UCSD-AML1 (cell line): ENCODE measurements at regions not wholly inside any gene's neighbourhood (a gene's known extent, or its start where the extent isn't known, plus 50 kb on each side); places are given as distances from the start of the nearest gene placed in this dataset.

Source experiments
- DNase-seq: peaks from one replicate; lab custom pipeline; 2025; ENCODE audit not compliant: unreplicated experiment; lab: John Stamatoyannopoulos, UW

DNA sequence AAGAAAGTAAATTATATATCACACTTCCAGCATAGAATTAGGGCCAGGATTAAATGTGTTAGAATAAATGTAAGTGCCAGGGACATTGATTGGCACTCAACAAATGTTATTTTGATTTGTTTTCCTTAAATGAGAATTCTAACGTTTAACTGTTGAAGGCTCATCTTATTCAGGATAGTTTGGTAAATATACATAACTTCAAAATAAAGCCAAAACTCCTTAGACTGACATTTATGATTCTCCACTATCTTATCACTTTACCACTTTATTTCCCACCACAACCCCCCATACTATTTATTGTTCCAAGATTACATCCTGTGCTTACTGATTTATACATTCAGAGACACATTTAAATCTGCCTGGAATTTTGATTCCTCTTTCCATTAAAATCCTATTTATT, 769.5 kb upstream of the CDH2 start:
- DNase-seq, result no peak

DNA sequence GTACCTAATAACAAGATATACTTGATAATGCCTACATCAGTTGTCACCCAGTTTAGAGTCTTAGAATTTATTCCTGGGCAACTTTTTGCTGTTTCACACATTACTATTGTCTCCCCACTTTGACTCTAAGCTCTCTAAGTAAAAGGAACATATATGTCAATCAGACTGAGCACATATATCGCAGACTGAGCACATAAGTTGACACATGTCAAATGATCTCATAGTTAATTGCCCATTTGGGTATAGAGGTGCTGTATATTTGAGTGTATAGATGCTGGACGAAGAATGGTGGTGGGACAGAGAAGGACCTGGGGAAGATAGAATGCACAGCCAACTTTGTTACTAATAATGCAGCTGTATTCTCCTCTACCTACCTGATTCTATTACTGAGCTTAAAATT, 746.0 kb upstream of the CDH2 start:
- no peak for DNase-seq

DNA sequence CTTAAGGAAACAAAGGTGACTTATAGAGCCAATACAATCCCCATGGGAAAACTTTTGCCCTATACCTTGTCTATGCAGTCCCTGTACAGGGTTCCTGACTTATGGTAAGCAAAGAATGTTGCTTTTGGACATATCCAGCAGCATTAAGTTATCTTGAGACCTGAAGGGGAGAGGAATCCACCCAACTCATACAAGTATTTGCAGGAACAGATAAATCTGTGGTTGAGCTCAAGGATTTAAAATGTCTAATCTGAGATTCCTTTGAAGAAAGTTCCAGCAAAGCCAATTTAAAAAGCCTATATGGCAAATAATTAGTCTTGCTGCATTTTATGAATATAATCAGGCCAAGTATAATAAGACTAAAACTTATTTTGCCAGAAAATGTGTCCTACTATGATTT, 739.5 kb upstream of the CDH2 start:
- no peak for DNase-seq

DNA sequence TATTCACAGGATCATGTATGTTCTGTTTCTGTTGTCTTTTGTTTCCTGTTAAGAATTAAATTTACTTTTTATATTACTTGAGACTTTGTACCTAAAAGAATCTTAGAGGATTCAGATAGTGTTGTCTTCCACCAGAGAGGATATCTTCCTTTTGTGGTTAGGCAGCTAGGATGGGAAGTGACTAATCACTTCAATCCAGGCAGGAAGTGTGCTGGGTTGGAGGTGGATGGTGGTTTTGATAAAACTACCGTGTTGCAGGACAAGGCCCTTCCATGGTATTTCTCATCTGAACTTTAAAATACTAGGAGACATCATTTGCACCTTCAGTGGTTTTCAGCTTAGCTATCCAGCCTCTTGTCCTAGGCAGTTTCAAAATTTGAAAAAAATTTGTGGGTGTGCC, 728.6 kb upstream of the CDH2 start:
- DNase-seq, result no peak

DNA sequence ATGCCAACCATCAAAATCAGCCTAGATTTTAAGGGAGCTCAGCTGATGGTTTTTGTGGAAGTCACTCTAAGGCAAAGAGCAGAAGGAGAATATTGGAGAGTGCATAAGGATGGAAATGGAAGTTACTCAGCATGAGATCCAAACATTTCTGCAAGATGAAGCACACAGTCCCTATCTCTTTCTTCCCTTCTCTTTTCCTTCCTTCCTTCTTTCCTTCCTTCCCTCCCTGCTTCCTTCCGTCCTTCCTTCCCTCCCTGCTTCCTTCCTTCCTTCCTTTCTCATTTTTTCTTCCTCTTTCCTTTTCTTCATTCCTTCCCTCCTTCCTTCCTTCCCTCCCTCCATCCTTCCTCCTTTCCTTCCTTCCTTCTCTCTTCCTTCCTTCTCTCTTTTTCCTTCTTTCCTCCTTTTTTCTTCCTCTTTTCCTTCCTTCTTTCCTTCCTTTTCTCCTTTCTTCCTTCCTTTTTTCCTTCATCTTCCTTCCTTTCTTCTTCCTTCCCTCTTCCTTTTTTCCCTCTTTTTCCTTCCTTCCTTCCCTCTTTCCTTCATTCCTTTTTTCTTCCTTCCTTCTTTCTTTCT, 727.9 kb upstream of the CDH2 start:
- DNase-seq, result no peak

DNA sequence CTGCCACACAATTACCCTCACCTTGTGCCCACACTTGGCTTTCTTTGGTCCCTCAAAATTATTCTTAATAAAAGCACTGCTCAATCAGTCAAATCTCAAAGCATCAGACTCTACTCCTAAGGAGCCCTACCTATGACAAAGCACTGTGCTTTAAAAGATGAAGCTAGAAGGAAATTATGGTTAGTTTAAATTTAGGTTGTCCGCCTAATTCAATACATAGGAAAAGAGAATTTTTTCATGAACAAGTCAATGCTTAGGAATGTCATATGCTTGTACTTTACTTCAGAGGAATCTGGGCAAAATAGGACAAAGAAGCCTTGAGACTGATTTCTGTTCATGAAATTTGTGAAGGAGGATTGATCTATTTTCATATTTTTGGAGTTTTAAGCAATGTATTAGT, 726.4 kb upstream of the CDH2 start:
- DNase-seq, result no peak

DNA sequence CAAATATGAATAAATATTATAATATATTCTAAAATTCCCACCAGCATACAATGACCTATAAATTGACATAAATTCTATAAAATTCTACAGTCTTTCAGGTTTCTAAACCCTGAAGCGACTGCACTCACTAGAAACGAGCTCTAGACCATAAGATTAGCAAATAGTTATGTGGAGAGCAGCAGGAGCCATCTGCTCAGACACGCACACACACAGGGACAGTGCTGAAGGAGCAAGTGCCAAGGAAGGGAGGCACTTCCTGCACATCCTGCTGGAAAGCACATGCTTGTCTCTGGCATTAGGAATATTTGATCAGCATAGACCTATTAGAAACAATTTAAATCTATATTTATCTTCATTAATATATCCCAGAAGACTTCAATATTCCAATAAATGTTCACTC, 713.9 kb upstream of the CDH2 start:
- no peak for DNase-seq

DNA sequence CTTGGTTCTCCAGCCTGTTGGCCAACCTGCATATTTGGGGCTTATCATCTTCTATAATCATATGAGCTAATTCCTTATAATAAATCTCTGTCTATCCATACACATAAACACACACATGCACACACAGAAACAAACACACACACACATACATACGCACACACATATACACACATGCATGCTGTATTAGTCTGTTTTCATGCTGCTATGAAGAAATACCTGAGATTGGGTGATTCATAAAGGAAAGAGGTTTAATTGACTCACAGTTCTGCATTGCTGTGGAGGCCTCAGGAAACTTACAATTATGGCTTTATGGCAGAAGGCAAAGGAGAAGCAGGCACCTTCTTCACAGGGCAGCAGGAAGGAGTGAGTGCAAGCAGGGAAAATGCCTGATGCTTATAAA, 707.4 kb upstream of the CDH2 start:
- no peak for DNase-seq

DNA sequence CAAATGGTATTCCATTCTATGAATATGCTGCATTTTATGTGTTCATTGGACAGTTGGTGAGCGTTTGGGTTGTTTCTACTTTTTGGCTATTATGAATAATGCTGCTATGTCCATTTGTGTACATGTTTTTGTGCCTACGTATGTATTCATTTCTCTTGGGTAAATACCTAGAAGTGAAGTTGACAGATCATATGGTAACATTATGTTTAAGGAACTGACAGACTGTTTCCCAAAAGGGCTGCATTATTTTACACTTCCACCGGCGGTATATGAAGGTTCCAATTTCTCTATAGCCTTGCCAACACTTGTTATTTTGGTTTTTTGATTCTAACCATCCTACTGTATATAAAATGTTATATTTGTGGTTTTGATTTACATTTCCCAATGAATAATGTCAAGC, 703.9 kb upstream of the CDH2 start:
- no peak for DNase-seq

DNA sequence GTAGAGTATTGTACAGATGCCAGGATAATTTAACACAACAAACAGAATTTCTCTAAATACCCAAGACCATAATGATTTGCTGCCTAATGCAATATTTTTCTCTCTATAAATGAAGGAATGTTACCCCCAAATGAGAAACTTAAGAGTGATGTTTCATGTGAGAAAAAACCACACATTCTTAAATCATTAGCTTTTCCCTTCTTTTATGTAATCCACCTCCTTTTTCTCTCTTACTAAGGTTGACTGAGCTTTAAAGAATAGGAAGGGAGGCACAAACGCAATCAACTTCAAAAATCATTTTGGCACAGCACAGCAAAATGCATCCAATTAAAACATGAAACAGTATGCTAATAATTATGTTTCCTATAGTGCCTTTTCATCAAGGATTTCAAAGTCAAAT, 698.1 kb upstream of the CDH2 start:
- no peak for DNase-seq

DNA sequence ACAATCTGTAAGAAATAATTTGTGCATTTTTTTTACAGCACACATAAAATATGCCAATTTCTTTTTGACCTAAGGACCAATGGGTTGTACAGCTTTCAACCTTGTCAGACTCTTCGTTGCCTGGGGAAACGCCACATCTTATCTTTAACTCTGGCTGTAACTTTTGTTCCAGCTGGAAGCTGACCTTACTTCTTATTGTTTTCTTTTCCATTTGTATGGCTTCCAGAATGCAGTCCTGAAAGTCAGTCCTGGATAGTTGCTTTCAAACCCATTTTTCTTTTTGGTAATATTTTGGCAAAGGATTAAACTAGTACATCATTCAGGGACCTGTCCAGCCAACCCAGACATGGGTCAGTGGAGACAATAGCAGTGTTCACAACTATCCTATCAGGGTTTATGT, 686.5 kb upstream of the CDH2 start:
- no peak for DNase-seq

DNA sequence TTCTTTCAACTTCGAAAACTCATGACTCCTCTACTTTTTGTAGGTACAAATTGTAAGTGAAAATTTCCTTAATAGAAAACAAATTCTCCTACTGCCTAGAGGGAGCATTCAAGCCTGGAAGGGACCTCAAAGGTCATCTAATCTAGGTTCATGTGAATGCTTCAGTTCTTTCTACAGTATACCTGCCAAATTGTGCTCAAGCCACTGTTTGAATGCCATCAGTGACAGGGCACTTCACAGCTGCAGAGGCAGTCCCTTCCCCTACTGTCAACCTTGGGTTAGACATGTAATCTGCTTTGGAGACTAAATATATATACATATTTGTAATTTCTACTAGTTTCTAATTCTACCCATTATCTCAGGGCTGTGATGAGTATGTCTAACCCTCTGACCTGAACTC, 681.3 kb upstream of the CDH2 start:
- DNase-seq, result no peak

DNA sequence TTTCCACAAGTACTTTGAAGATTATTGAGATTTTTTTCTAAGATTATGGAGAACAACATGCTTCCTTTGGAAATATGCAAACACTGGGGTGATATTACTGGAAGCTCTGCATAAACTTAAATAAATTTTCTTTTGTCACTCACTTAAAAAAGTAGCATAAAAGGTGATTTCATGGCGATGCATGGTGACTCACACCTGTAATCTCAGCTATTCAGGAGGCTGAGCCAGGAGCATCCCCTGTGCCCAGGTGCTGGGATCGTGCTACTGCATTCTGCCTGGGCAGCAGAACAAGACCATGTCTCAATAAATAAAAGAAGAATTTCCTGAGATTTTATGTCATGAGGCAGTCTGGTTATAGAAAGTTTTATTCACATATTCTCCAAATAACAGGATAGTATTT, 679.1 kb upstream of the CDH2 start:
- no peak for DNase-seq

DNA sequence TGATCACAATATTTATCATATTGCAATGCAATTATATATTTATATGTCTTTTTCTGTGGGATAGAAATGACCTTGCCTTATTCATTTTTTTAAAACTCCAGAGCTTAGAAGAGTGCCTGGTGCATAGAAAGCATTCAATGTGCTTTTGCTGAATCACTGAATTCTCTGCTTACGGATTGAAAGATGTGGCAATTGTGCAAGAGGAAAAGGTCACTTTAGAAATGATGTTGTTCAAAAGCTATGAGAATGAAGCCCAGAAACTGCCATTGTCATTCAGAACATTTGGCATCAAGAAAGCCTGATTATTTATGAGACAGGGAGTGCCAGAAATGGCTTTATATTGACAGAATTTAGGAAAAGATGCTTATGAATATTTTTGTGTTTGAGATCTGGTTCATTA, 678.6 kb upstream of the CDH2 start:
- no peak for DNase-seq

DNA sequence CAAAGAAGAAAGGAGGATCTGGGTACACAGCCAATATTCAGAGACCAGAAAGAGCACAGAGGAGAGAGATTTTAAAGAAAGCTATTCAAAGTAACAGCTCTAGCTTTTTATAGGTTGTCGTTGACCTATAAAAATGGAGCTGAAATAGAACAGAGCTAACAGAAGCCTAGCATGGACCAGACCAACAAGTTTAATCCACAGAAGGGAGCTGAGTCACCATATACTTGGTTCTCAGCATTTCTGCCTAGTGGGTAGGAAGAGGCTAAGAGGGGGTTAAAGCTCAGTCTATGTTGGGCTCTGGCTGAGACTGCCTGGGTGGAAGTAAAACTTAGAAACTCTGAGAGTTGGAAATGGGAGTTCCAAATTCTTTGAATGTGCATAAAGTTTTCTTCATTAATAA, 678.0 kb upstream of the CDH2 start:
- DNase-seq, result no peak

DNA sequence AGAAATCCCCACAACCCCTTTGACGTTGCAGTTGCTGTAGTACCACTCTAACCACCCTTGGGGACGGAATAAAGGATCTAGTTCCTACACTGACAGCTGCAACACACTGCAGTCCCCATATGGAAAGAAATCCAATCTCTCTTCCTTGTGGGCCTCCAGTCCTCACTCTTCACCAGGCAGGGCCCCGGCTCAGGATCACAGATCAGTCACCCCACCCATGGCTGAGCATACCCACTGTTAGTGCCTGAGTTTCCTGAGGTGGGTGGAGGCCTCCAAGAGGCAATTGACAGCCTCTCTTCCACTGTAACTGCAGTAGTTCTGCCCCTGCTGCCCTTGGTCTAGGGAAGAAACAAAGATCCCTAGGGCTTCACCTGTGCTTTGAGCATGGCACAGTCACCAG, 670.0 kb upstream of the CDH2 start:
- no peak for DNase-seq

DNA sequence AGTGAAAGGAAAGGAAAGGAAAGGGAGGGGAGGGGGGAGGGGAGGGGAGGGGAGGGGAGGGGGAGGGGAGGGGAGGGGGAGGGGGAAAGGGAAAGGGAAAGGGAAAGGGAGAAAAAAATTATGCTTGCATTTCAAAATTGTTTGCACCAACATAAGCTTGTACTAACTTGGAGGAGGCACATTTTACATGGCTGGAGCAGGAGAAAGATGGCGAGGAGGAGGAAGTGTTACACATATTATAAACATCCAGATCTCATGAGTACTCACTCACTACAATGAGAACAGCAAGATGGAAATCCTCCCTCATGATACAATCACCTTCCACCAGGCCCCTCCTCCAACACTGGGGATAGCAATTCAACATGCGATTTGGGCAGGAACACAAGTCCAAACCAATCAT, 660.2 kb upstream of the CDH2 start:
- DNase-seq, result no peak

DNA sequence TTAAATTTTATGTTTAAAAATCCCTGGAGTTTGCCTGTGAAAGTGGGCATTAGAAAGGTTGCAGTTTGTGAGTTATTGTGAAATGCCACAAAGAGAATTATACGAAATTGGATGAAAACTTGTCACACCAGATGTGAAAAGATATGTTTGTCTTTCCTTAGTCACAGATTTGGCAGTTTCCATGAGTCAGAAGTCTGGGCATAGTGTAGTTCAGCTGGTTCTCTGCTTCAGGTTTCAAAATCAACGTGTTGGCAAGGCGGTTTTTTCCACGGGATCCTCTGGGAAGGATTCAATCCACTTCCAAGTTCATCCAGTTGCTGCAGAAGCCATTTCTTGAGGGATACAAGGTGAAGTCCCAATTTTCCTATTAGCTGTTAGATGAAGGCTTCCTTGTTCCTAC, 658.0 kb upstream of the CDH2 start:
- DNase-seq, result no peak

DNA sequence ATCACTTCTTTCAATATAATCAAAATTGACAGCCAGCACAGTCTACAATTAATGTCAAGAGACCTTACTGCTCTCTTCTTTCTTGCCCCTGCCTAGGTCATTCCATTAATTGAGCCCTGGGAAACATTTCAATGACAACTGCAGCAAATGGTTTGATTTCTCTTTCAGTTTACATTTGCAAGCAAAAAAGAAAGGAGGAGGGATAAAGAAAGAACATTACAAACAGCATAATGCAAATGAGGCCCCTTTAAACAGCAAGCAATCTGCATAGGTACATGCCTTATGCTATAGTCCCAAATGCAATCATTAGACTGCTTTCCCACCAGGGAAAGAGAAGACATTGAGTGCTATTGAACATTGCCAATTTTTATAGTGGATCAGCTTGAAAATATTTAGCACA, 655.0 kb upstream of the CDH2 start:
- no peak for DNase-seq

DNA sequence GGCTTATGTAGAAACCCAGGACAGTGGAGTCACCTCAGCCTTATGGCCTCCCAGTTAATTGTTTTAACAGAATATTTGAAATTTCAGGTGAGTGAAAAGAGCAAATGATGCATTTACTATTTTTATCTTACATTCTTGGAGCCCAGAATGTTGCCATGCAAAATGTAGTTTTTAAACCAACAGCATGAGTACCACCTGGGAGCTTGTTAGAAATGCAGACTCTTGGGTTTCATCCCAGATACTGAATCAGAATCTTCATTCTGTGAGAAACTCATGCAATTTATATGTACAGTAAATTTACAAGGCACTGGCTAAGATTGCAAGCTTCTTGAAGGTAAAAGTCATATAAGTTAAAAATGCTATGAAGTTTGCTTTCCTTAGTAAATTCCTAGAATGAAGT, 654.5 kb upstream of the CDH2 start:
- no peak for DNase-seq

DNA sequence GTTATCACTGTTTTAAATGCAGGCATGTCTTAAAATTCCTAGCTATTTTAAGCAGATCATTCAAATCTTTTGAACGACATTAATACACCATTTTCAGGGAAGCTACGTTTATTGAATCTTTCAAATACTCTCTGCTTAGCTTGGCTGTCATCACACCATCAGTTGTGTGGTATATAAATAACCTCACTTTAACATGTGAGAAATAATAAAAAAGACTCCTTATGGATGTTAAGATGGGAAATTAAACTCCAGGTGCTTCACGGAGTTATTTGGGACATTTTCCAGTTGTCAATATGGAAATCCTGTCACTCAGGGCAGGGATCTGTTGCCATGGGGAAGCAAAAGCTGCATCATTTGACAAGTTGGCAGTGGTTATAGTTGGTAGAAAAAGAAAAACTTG, 649.2 kb upstream of the CDH2 start:
- no peak for DNase-seq

DNA sequence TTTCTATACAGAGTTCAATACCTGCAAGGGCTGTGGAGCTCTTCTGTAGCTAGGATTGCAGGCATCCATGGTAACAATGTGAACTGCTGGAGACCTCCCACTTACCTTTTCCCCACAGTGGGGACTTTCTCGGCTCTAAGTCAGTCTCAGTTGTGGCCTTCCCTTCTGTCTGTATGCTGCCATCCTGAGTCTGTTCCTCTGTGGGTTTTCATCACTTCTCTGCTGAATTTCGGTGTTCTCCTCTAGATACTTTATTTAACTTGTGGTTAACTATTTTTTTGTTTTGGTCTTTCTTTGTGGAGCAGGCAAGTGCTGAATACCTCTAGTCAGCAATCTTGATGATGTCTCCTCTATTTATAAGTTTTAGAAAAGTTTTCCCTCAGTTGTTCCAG, 647.2 kb upstream of the CDH2 start:
- no peak for DNase-seq

DNA sequence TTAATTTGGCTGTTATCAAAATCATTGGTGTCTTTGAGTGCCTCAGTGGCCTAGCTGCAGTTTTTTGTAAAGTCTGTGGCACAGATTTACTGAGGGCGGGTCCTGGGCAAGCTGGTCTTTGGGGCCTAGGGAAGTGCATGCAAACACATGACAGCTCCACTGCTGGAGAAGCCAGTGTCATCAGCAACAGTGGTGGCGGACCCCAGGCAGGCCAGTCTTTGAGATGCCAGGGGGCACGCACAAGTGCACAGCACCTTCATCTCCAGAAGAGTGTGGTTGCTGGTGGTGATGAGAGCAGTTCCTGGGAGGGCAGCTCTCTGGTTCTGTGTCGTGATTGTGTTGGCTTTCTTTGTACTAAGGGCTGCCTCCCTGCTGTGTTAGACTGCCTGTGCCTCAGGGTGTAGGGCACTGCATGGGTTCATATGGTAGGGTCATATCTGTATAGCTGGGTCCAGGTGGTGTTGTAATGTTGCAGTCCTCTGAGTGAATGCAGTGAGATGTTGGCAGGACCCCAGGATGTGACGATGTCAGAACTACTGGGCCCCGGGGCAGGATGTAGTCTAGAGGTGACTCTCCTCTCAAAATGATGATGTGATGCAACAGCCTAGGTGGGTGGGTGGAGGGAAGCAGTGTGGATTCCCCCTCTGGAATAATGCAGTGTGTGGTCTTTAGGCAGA, 646.7 kb upstream of the CDH2 start:
- no peak for DNase-seq

DNA sequence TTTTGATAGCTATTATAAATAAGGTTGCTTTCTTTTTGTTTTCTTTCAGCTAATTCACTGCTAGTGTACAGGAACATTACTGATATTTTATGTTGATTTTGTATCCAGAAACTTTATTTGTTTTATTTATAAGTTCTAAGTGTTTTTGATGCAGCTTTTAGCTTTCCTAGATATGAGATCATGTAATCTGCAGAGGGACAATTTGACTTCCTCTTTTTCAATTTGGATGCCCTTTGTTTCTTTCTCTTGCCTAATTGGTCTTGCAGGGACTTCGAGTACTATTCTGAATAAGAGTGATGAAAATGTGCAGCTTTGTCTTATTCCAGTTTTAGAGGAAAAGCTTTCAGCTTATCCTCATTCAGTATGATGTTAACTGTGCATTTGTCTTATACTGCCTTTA, 643.4 kb upstream of the CDH2 start:
- DNase-seq, result no peak
